Kidney epithelial cell (primary cell): ENCODE measurements at regions not wholly inside any gene's neighbourhood (a gene's known extent, or its start where the extent isn't known, plus 50 kb on each side); places are given as distances from the start of the nearest gene placed in this dataset.
"Not testable (repeated sequence)": the region's sequence is repeated elsewhere in the genome, so short reads cannot be mapped to it uniquely, and the experiment has no call there.

Experiments used
- DNase-seq: peaks from one replicate; pipeline ENCODE4 v3.0.0-alpha.2; 2010; ENCODE audit warnings: low read depth
- H3K27me3 ChIP-seq: 2 replicates; pipeline ENCODE4 v1.6.0; 2011; ENCODE audit warnings: low read length; ENCODE audit not compliant: control insufficient read depth, insufficient read depth
- H3K36me3 ChIP-seq: 2 replicates; pipeline ENCODE4 v1.5.1; 2011; ENCODE audit warnings: low read length; ENCODE audit not compliant: control insufficient read depth, insufficient read depth
- H3K4me3 ChIP-seq: 2 replicates; pipeline ENCODE4 v1.5.1; 2011; ENCODE audit warnings: low read depth, mild to moderate bottlenecking, control low read depth, low read length
- CTCF ChIP-seq: IDR thresholded peaks from 2 replicates; pipeline ENCODE4 v1.5.1; 2011; ENCODE audit warnings: mild to moderate bottlenecking, moderate library complexity, low read length, control low read depth, inconsistent platforms; ENCODE audit not compliant: insufficient read depth, poor library complexity, severe bottlenecking

- Histone ChIP-seq H3K4me3 (no peak overlapping the region), H3K27me3 (no peaks in the 10 kb centered on the region), H3K36me3 (no peaks in the 10 kb centered on the region)
- no peak for TF ChIP-seq CTCF
- DNase-seq: no peak
These were observed 327.1 kb downstream of the NAP1L3 start for GRCh38 chrX:93346309-93346708.

- H3K36me3 ChIP-seq, H3K4me3 ChIP-seq, H3K27me3 ChIP-seq, DNase-seq: not testable (repeated sequence)
These were observed 329.1 kb downstream of the NAP1L3 start for GRCh38 chrX:93344287-93344686.

- no peak for TF ChIP-seq CTCF
- Histone ChIP-seq H3K4me3 (no peak overlapping the region), H3K27me3 (no peaks in the 10 kb centered on the region), H3K36me3 (no peaks in the 10 kb centered on the region)
- DNase-seq: no peak
These were observed 341.0 kb downstream of the NAP1L3 start for GRCh38 chrX:93332329-93332728.

- DNase-seq: no peak
- TF ChIP-seq CTCF: no peak
- no peaks in the 10 kb centered on the region for H3K36me3 ChIP-seq
- no peak overlapping the region for H3K4me3 ChIP-seq
- H3K27me3 ChIP-seq: no peaks in the 10 kb centered on the region
These were observed 351.3 kb downstream of the NAP1L3 start for GRCh38 chrX:93322110-93322509.

- Histone ChIP-seq H3K27me3 (no peaks in the 10 kb centered on the region), H3K36me3 (no peaks in the 10 kb centered on the region), H3K4me3 (no peak overlapping the region)
- no peak for TF ChIP-seq CTCF
- no peak for DNase-seq
These were observed 353.8 kb downstream of the NAP1L3 start for GRCh38 chrX:93319609-93320008.
